K562 (cell line): ENCODE measurements at regions not wholly inside any gene's neighbourhood (a gene's known extent, or its start where the extent isn't known, plus 50 kb on each side); places are given as distances from the start of the nearest gene placed in this dataset.

Source experiments
- ATAC-seq: fragments of 200-7000 bp; cut with Tn5 transposase; 3 replicates; pipeline ENCODE4 v1.9.1; 2020; ENCODE audit warnings: moderate library complexity
- BruUV-seq: library from RNA; stranded (reverse); fragments of 400-500 nt; replicated peaks from 2 replicates; lab custom pipeline; 2021; lab: Mats Ljungman, UMichigan
- CTCF ChIA-PET: fragments of 300-600 bp; formaldehyde crosslinking; extraction: SDS; loops from one replicate; lab custom pipeline; 2021; ENCODE audit warnings: low intra/inter-chr PET ratio; lab: Yijun Ruan, JAX
- POLR2A ChIA-PET: fragments of 300-600, 350-650 bp; sonication (Branson Sonifier 250); formaldehyde crosslinking; extraction: SDS; loops from one replicate; lab custom pipeline; 2021; ENCODE audit warnings: antibody characterized with exemption, inconsistent platforms; lab: Yijun Ruan, JAX
- DNase-seq, 4 experiments: peaks; one replicate each; pipeline versions ENCODE4 v3.0.0 to v3.0.0-alpha.2; 2011 to 2018; ENCODE audit warnings: low spot score in 3 of 4, mixed read lengths in 3 of 4; ENCODE audit errors: extremely low read depth in 1 of 4
- FAIRE-seq: peaks from 2 replicates; lab custom pipeline; 2011; peaks lifted over from hg19 to GRCh38; lab: Jason Lieb, UNC
- H2AFZ ChIP-seq: 2 replicates; pipeline ENCODE4 v1.6.0; 2011; ENCODE audit warnings: low read depth, low read length, control low read depth, inconsistent platforms
- H3K27ac ChIP-seq: fragments of 200-600 bp; 3 replicates; pipeline ENCODE4 v1.8.0; 2011; ENCODE audit warnings: low read depth, mild to moderate bottlenecking, control low read depth, inconsistent platforms, low read length, moderate library complexity, mixed read lengths; ENCODE audit errors: extremely low read depth
- H3K27me3 ChIP-seq, 2 experiments: fragments of 300-600 bp in 1 of 2; 2 replicates in 1 of 2; 3 replicates in 1 of 2; pipeline versions ENCODE4 v1.6.0 to v1.8.0; 2011; ENCODE audit warnings: inconsistent platforms in 2 of 2, low read length in 2 of 2, mild to moderate bottlenecking in 1 of 2, mixed read lengths in 1 of 2, moderate library complexity in 1 of 2; ENCODE audit not compliant: control insufficient read depth in 2 of 2, insufficient read depth in 2 of 2
- H3K36me3 ChIP-seq: fragments of 300-600 bp; 3 replicates; pipeline ENCODE4 v1.8.0; 2011; ENCODE audit warnings: mild to moderate bottlenecking, low read length, inconsistent platforms; ENCODE audit not compliant: control insufficient read depth, insufficient read depth
- H3K4me1 ChIP-seq, 2 experiments: fragments of 200-600 bp in 1 of 2; replicated peaks in 1 of 2; 2 replicates in 1 of 2; 3 replicates in 1 of 2; pipeline versions ENCODE4 v1.5.1 to v1.8.0; 2011; ENCODE audit warnings: inconsistent platforms in 2 of 2, low read length in 2 of 2, mild to moderate bottlenecking in 1 of 2, mixed read lengths in 1 of 2, moderate library complexity in 1 of 2; ENCODE audit not compliant: control insufficient read depth in 2 of 2, insufficient read depth in 2 of 2
- H3K4me2 ChIP-seq: 2 replicates; pipeline ENCODE4 v1.6.1; 2011; ENCODE audit warnings: low read length, control low read depth, inconsistent platforms, mixed read lengths; ENCODE audit not compliant: insufficient read depth
- H3K4me3 ChIP-seq: fragments of 200-600 bp; sonication (generic), shearing (Covaris generic); 2 replicates; pipeline ENCODE4 v1.5.1; 2016; ENCODE audit warnings: control low read depth, inconsistent platforms
- H3K79me2 ChIP-seq: fragments of 200-600 bp; 3 replicates; pipeline ENCODE4 v1.8.0; 2011; ENCODE audit warnings: low read length, inconsistent platforms; ENCODE audit not compliant: control insufficient read depth, insufficient read depth
- H3K9ac ChIP-seq, 2 experiments: 2 replicates each; pipeline versions ENCODE4 v1.6.0 to v1.6.1; 2011; ENCODE audit warnings: low read depth in 2 of 2, low read length in 2 of 2, control low read depth in 1 of 2, inconsistent platforms in 1 of 2, mild to moderate bottlenecking in 1 of 2, mixed read lengths in 1 of 2; ENCODE audit not compliant: insufficient read depth in 1 of 2
- H3K9me1 ChIP-seq: one replicate; pipeline ENCODE4 v1.6.0; 2011; ENCODE audit warnings: inconsistent platforms, mild to moderate bottlenecking, low read length, moderate library complexity; ENCODE audit not compliant: control insufficient read depth, insufficient read depth
- H3K9me3 ChIP-seq: replicated peaks from 2 replicates; pipeline ENCODE4 v1.5.1; 2011; ENCODE audit warnings: low read depth, low read length, inconsistent platforms; ENCODE audit not compliant: control insufficient read depth, insufficient read depth
- H4K20me1 ChIP-seq: replicated peaks from 2 replicates; pipeline ENCODE4 v1.6.1; 2011; ENCODE audit warnings: low read length, inconsistent platforms, mixed read lengths; ENCODE audit not compliant: control insufficient read depth, insufficient read depth
- DPF2 ChIP-seq: fragments of 450-650 bp; IDR thresholded peaks from 2 replicates; pipeline ENCODE4 v1.6.1; 2016
- JUN ChIP-seq, 2 experiments: sonication (generic) in 1 of 2; formaldehyde crosslinking in 1 of 2; IDR thresholded peaks; 2 replicates each; pipeline versions ENCODE4 v1.6.1 to v1.8.0; 2012 to 2022; ENCODE audit warnings: borderline replicate concordance in 2 of 2, mild to moderate bottlenecking in 2 of 2, improper control_type of control experiment in 1 of 2, low read depth in 1 of 2, low read length in 1 of 2, missing genetic modification reagents in 1 of 2
- ZNF140 ChIP-seq: fragments of 250-450 bp; sonication (Bioruptor Pico); IDR thresholded peaks from 2 replicates; pipeline ENCODE4 v1.8.0; 2021; ENCODE audit warnings: moderate library complexity, mild to moderate bottlenecking, inconsistent platforms
- ZNF3 ChIP-seq: fragments of 250-450 bp; sonication (Bioruptor Pico); IDR thresholded peaks from 2 replicates; pipeline ENCODE4 v1.5.0; 2021; ENCODE audit warnings: mild to moderate bottlenecking, moderate library complexity
- ZNF668 ChIP-seq: fragments of 250-450 bp; sonication (Bioruptor Pico); IDR thresholded peaks from 2 replicates; pipeline ENCODE4 v1.8.0; 2022; ENCODE audit warnings: mild to moderate bottlenecking, inconsistent platforms
- WGBS: fragments of 100-300 bp; shearing (Covaris generic); methylation state at CpG from one replicate; pipeline ENCODE4 v1.1.6; 2016; ENCODE audit warnings: low coverage, mixed read lengths; ENCODE audit not compliant: insufficient coverage; ENCODE audit errors: missing lambda C conversion rate; 5-methylcytosine and 5-hydroxymethylcytosine counted together
- in situ Hi-C: fragments of 300-500 bp; cut with MboI; formaldehyde crosslinking; loops from 4 replicates; pipeline ENCODE4 v1.15.0; 2018; ENCODE audit warnings: inconsistent platforms, mixed read lengths
- intact Hi-C: fragments of 100-400 bp; cut with micrococcal nuclease; formaldehyde crosslinking; loops from 2 replicates; pipeline ENCODE4 v1.14.2; 2022
- TF ChIP-seq, protein P1 (sequence below): fragments of 250-450 bp; sonication (Bioruptor Pico); IDR thresholded peaks from 2 replicates; pipeline ENCODE4 v1.4.0; 2020; ENCODE audit warnings: mild to moderate bottlenecking, moderate library complexity
- TF ChIP-seq, protein P2 (sequence below): sonication (generic); formaldehyde crosslinking; IDR thresholded peaks from 2 replicates; pipeline ENCODE4 v1.8.0; 2022; ENCODE audit warnings: mild to moderate bottlenecking, missing genetic modification reagents
- TF ChIP-seq, protein P3 (sequence below): fragments of 250-450 bp; sonication (Bioruptor Pico); IDR thresholded peaks from 2 replicates; pipeline ENCODE4 v1.8.0; 2021; ENCODE audit warnings: moderate library complexity, mild to moderate bottlenecking, inconsistent platforms
- TF ChIP-seq, protein P4 (sequence below): fragments of 250-450 bp; sonication (Bioruptor Pico); IDR thresholded peaks from 2 replicates; pipeline ENCODE4 v1.8.0; 2021; ENCODE audit warnings: mild to moderate bottlenecking, moderate library complexity
- TF ChIP-seq, protein P5 (sequence below): IDR thresholded peaks from 2 replicates; pipeline ENCODE4 v1.6.1; 2012; ENCODE audit warnings: low read depth, low read length, improper control_type of control experiment, borderline replicate concordance

DNA sequence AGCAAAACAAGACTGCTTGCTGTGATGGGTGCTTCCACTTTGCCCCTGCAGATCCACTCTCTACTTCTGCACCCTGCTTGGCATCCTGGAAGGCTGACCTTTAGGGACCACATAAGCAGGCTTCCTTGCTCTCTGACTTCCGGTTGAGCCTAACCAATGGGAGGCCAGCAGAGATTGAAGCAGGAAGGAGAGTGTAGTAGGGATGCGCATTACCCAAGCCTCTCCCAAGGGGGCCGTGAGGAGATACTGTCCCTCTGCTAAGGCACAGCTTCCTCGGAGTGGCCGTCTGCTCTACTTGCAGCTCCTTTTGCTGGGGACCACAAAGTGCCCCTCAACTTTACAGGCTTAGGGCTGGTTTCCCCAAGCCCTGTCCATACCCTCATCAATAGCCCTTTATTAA is 624.3 kb upstream of the TENM3 start:
- CTCF ChIA-PET = no interaction called here
- in situ Hi-C loops = no loop called here
- WGBS = 0% methylated on average over 5 of the region's 5 CpGs

More for the DNA sequence above, 624.3 kb upstream of the TENM3 start:
- H3K4me3 ChIP-seq = no peak overlapping the region
- no peak overlapping the region for H3K27ac ChIP-seq
- DNase-seq (no peak), FAIRE-seq (no peak), ATAC-seq (no peak)
- no peaks in the 10 kb centered on the region for H3K79me2 ChIP-seq
- no peak overlapping the region for H3K4me2 ChIP-seq
- intact Hi-C loops = no loop called here
- no peaks in the 10 kb centered on the region for H4K20me1 ChIP-seq
- no peak overlapping the region for H3K9ac ChIP-seq
- POLR2A ChIA-PET = no interaction called here
- TF ChIP-seq, protein P1, sequence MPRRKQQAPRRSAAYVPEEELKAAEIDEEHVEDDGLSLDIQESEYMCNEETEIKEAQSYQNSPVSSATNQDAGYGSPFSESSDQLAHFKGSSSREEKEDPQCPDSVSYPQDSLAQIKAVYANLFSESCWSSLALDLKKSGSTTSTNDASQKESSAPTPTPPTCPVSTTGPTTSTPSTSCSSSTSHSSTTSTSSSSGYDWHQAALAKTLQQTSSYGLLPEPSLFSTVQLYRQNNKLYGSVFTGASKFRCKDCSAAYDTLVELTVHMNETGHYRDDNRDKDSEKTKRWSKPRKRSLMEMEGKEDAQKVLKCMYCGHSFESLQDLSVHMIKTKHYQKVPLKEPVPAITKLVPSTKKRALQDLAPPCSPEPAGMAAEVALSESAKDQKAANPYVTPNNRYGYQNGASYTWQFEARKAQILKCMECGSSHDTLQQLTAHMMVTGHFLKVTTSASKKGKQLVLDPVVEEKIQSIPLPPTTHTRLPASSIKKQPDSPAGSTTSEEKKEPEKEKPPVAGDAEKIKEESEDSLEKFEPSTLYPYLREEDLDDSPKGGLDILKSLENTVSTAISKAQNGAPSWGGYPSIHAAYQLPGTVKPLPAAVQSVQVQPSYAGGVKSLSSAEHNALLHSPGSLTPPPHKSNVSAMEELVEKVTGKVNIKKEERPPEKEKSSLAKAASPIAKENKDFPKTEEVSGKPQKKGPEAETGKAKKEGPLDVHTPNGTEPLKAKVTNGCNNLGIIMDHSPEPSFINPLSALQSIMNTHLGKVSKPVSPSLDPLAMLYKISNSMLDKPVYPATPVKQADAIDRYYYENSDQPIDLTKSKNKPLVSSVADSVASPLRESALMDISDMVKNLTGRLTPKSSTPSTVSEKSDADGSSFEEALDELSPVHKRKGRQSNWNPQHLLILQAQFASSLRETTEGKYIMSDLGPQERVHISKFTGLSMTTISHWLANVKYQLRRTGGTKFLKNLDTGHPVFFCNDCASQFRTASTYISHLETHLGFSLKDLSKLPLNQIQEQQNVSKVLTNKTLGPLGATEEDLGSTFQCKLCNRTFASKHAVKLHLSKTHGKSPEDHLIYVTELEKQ = no peak
- TF ChIP-seq ZNF140 (CRISPR knock-in tag) (no peak), ZNF668 (CRISPR knock-in tag) (no peak), DPF2 (no peak), JUN (IDR thresholded peaks at IDR 0.05; ENCODE audit: borderline replicate concordance, low read depth, low read length) (no peak), JUN (CRISPR knock-in tag; IDR thresholded peaks at IDR 0.05; ENCODE audit: borderline replicate concordance) (no peak), ZNF3 (CRISPR knock-in tag) (no peak)
- TF ChIP-seq, protein P2, sequence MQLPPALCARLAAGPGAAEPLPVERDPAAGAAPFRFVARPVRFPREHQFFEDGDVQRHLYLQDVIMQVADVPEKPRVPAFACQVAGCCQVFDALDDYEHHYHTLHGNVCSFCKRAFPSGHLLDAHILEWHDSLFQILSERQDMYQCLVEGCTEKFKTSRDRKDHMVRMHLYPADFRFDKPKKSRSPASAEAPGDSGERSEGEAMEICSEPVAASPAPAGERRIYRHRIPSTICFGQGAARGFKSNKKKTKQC (CRISPR knock-in tag) = no peak
- TF ChIP-seq, protein P3, sequence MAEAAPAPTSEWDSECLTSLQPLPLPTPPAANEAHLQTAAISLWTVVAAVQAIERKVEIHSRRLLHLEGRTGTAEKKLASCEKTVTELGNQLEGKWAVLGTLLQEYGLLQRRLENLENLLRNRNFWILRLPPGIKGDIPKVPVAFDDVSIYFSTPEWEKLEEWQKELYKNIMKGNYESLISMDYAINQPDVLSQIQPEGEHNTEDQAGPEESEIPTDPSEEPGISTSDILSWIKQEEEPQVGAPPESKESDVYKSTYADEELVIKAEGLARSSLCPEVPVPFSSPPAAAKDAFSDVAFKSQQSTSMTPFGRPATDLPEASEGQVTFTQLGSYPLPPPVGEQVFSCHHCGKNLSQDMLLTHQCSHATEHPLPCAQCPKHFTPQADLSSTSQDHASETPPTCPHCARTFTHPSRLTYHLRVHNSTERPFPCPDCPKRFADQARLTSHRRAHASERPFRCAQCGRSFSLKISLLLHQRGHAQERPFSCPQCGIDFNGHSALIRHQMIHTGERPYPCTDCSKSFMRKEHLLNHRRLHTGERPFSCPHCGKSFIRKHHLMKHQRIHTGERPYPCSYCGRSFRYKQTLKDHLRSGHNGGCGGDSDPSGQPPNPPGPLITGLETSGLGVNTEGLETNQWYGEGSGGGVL = no peak
- TF ChIP-seq, protein P4, sequence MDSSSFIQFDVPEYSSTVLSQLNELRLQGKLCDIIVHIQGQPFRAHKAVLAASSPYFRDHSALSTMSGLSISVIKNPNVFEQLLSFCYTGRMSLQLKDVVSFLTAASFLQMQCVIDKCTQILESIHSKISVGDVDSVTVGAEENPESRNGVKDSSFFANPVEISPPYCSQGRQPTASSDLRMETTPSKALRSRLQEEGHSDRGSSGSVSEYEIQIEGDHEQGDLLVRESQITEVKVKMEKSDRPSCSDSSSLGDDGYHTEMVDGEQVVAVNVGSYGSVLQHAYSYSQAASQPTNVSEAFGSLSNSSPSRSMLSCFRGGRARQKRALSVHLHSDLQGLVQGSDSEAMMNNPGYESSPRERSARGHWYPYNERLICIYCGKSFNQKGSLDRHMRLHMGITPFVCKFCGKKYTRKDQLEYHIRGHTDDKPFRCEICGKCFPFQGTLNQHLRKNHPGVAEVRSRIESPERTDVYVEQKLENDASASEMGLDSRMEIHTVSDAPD (CRISPR knock-in tag) = no peak
- TF ChIP-seq, protein P5, sequence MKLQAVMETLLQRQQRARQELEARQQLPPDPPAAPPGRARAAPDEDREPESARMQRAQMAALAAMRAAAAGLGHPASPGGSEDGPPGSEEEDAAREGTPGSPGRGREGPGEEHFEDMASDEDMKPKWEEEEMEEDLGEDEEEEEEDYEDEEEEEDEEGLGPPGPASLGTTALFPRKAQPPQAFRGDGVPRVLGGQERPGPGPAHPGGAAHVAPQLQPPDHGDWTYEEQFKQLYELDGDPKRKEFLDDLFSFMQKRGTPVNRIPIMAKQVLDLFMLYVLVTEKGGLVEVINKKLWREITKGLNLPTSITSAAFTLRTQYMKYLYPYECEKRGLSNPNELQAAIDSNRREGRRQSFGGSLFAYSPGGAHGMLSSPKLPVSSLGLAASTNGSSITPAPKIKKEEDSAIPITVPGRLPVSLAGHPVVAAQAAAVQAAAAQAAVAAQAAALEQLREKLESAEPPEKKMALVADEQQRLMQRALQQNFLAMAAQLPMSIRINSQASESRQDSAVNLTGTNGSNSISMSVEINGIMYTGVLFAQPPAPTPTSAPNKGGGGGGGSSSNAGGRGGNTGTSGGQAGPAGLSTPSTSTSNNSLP = no peak
- no peaks in the 10 kb centered on the region for H3K4me1 ChIP-seq
- no TSS peak for BruUV-seq
- no peaks in the 10 kb centered on the region for H3K9me1 ChIP-seq
- no peak overlapping the region for H2AFZ ChIP-seq
- no peaks in the 10 kb centered on the region for H3K27me3 ChIP-seq
- H3K36me3 ChIP-seq = no peaks in the 10 kb centered on the region
- H3K9me3 ChIP-seq = no peaks in the 10 kb centered on the region
